Activated T-helper 17 cell treated with anti-CD3 and anti-CD28 coated beads, Interleukin-2, amount 50 U/mL, for 72 hours (primary cell): ENCODE measurements at regions not wholly inside any gene's neighbourhood (a gene's known extent, or its start where the extent isn't known, plus 50 kb on each side); places are given as distances from the start of the nearest gene placed in this dataset.
"Not testable (repeated sequence)": the region's sequence is repeated elsewhere in the genome, so short reads cannot be mapped to it uniquely, and the experiment has no call there.

Experiments
- ATAC-seq: fragments of 150-1000 bp; cut with Tn5 transposase; replicated peaks from 2 replicates; pipeline ENCODE4 v1.10.0; 2021; ENCODE audit warnings: mild to moderate bottlenecking, moderate library complexity
- H3K27ac Mint-ChIP-seq: one replicate; pipeline ENCODE4 v1.8.0; 2022; ENCODE audit warnings: mixed read lengths
- H3K27me3 Mint-ChIP-seq: one replicate; pipeline ENCODE4 v1.8.0; 2022; ENCODE audit warnings: mixed read lengths
- H3K36me3 Mint-ChIP-seq: one replicate; pipeline ENCODE4 v1.8.0; 2022; ENCODE audit warnings: low read depth, mild to moderate bottlenecking, mixed read lengths
- H3K4me1 Mint-ChIP-seq: one replicate; pipeline ENCODE4 v1.8.0; 2022; ENCODE audit warnings: mixed read lengths
- H3K4me3 Mint-ChIP-seq: one replicate; pipeline ENCODE4 v1.8.0; 2022; ENCODE audit warnings: mild to moderate bottlenecking, mixed read lengths
- H3K9me3 Mint-ChIP-seq: one replicate; pipeline ENCODE4 v1.8.0; 2022; ENCODE audit warnings: mixed read lengths

- no peaks in the 10 kb centered on the region for H3K27me3 Mint-ChIP-seq
- peaks cover 11% of the 10 kb centered on the region for H3K9me3 Mint-ChIP-seq
- H3K4me1 Mint-ChIP-seq: peaks cover 19% of the 10 kb centered on the region
- H3K36me3 Mint-ChIP-seq: no peaks in the 10 kb centered on the region
- H3K4me3 Mint-ChIP-seq: no peak overlapping the region
- H3K27ac Mint-ChIP-seq: no peak overlapping the region
- peak; percentile 45 for ATAC-seq
Measured at GRCh38 chr4:152063621-152064240, 302.9 kb upstream of the GATB start.

GRCh38 chr4:152062936-152063620 lies 302.3 kb upstream of the GATB start:
- H3K27me3 Mint-ChIP-seq: no peaks in the 10 kb centered on the region
- no peak overlapping the region for H3K27ac Mint-ChIP-seq
- H3K9me3 Mint-ChIP-seq: peaks cover 15% of the 10 kb centered on the region
- no peaks in the 10 kb centered on the region for H3K36me3 Mint-ChIP-seq
- no peak overlapping the region for H3K4me3 Mint-ChIP-seq
- ATAC-seq: no peak
- H3K4me1 Mint-ChIP-seq: peaks cover 13% of the 10 kb centered on the region

- Mint-ChIP-seq H3K27me3 (no peaks in the 10 kb centered on the region), H3K36me3 (no peaks in the 10 kb centered on the region), H3K4me3 (no peak overlapping the region), H3K4me1 (peaks cover 14% of the 10 kb centered on the region), H3K9me3 (peaks cover 16% of the 10 kb centered on the region), H3K27ac (no peak overlapping the region)
- no peak for ATAC-seq
Measured at GRCh38 chr4:152054731-152055130, 293.9 kb upstream of the GATB start.

GRCh38 chr4:152052451-152053057 lies 291.7 kb upstream of the GATB start:
- peak; percentile 19 for ATAC-seq
- peaks cover 12% of the 10 kb centered on the region for H3K9me3 Mint-ChIP-seq
- H3K4me3 Mint-ChIP-seq: peak overlapping the region; percentile 32
- H3K27ac Mint-ChIP-seq: peak overlapping the region; percentile 54
- no peaks in the 10 kb centered on the region for H3K27me3 Mint-ChIP-seq
- peaks cover 14% of the 10 kb centered on the region for H3K4me1 Mint-ChIP-seq
- H3K36me3 Mint-ChIP-seq: no peaks in the 10 kb centered on the region

GRCh38 chr4:152051332-152051731 lies 290.5 kb upstream of the GATB start:
- H3K27ac Mint-ChIP-seq, H3K27me3 Mint-ChIP-seq, H3K4me3 Mint-ChIP-seq, H3K36me3 Mint-ChIP-seq, H3K9me3 Mint-ChIP-seq, ATAC-seq: not testable (repeated sequence)
- H3K4me1 Mint-ChIP-seq: peaks cover 14% of the 10 kb centered on the region

GRCh38 chr4:152050106-152050505 lies 289.3 kb upstream of the GATB start:
- H3K4me3 Mint-ChIP-seq: no peak overlapping the region
- no peak overlapping the region for H3K27ac Mint-ChIP-seq
- peaks cover 14% of the 10 kb centered on the region for H3K4me1 Mint-ChIP-seq
- no peaks in the 10 kb centered on the region for H3K36me3 Mint-ChIP-seq
- peaks cover 4% of the 10 kb centered on the region for H3K9me3 Mint-ChIP-seq
- no peak for ATAC-seq
- H3K27me3 Mint-ChIP-seq: no peaks in the 10 kb centered on the region

GRCh38 chr4:152047451-152047850 lies 286.6 kb upstream of the GATB start:
- Mint-ChIP-seq H3K36me3 (no peaks in the 10 kb centered on the region), H3K9me3 (peaks cover 4% of the 10 kb centered on the region), H3K27ac (no peak overlapping the region)

GRCh38 chr4:152045807-152046571 lies 285.2 kb upstream of the GATB start:
- H3K4me1 Mint-ChIP-seq: no peaks in the 10 kb centered on the region
- peaks cover 4% of the 10 kb centered on the region for H3K9me3 Mint-ChIP-seq
- no peak overlapping the region for H3K27ac Mint-ChIP-seq
- H3K27me3 Mint-ChIP-seq: no peaks in the 10 kb centered on the region
- H3K36me3 Mint-ChIP-seq: no peaks in the 10 kb centered on the region
- no peak for ATAC-seq
- no peak overlapping the region for H3K4me3 Mint-ChIP-seq

More at GRCh38 chr4:152047451-152047850, 286.6 kb upstream of the GATB start:
- no peak for ATAC-seq
- Mint-ChIP-seq H3K4me3 (no peak overlapping the region), H3K4me1 (peaks cover 5% of the 10 kb centered on the region), H3K27me3 (no peaks in the 10 kb centered on the region)

GRCh38 chr4:152045449-152045806 lies 284.6 kb upstream of the GATB start:
- Mint-ChIP-seq H3K27ac (no peak overlapping the region), H3K36me3 (no peaks in the 10 kb centered on the region), H3K9me3 (peaks cover 4% of the 10 kb centered on the region), H3K4me3 (no peak overlapping the region), H3K27me3 (no peaks in the 10 kb centered on the region), H3K4me1 (no peaks in the 10 kb centered on the region)
- no peak for ATAC-seq

GRCh38 chr4:152044331-152045036 lies 283.7 kb upstream of the GATB start:
- Mint-ChIP-seq H3K4me1 (no peaks in the 10 kb centered on the region), H3K27ac (no peak overlapping the region), H3K27me3 (no peaks in the 10 kb centered on the region), H3K9me3 (peaks cover 2% of the 10 kb centered on the region), H3K36me3 (no peaks in the 10 kb centered on the region), H3K4me3 (no peak overlapping the region)
- no peak for ATAC-seq

- Mint-ChIP-seq H3K4me1 (no peaks in the 10 kb centered on the region), H3K36me3 (no peaks in the 10 kb centered on the region), H3K27me3 (no peaks in the 10 kb centered on the region), H3K9me3 (no peaks in the 10 kb centered on the region), H3K27ac (no peak overlapping the region), H3K4me3 (no peak overlapping the region)
- no peak for ATAC-seq
Measured at GRCh38 chr4:152041295-152041694, 280.5 kb upstream of the GATB start.

GRCh38 chr4:152039691-152040090 lies 278.9 kb upstream of the GATB start:
- Mint-ChIP-seq H3K9me3 (no peaks in the 10 kb centered on the region), H3K27ac (no peak overlapping the region), H3K4me1 (no peaks in the 10 kb centered on the region), H3K4me3 (no peak overlapping the region), H3K36me3 (no peaks in the 10 kb centered on the region), H3K27me3 (no peaks in the 10 kb centered on the region)
- ATAC-seq: no peak

- no peaks in the 10 kb centered on the region for H3K9me3 Mint-ChIP-seq
- H3K4me1 Mint-ChIP-seq: no peaks in the 10 kb centered on the region
- no peak overlapping the region for H3K27ac Mint-ChIP-seq
- H3K27me3 Mint-ChIP-seq: no peaks in the 10 kb centered on the region
- no peaks in the 10 kb centered on the region for H3K36me3 Mint-ChIP-seq
- no peak overlapping the region for H3K4me3 Mint-ChIP-seq
- no peak for ATAC-seq
Measured at GRCh38 chr4:152039023-152039481, 278.2 kb upstream of the GATB start.

GRCh38 chr4:152038238-152038637 lies 277.4 kb upstream of the GATB start:
- no peaks in the 10 kb centered on the region for H3K27me3 Mint-ChIP-seq
- H3K9me3 Mint-ChIP-seq: no peaks in the 10 kb centered on the region
- H3K4me3 Mint-ChIP-seq: no peak overlapping the region
- no peaks in the 10 kb centered on the region for H3K36me3 Mint-ChIP-seq
- H3K27ac Mint-ChIP-seq: no peak overlapping the region
- ATAC-seq: no peak
- H3K4me1 Mint-ChIP-seq: no peaks in the 10 kb centered on the region
